GM03348 (cell line): ENCODE measurements at regions not wholly inside any gene's neighbourhood (a gene's known extent, or its start where the extent isn't known, plus 50 kb on each side); places are given as distances from the start of the nearest gene placed in this dataset.
"Not testable (repeated sequence)": the region's sequence is repeated elsewhere in the genome, so short reads cannot be mapped to it uniquely, and the experiment has no call there.

Experiments used
- DNase-seq: peaks from one replicate; pipeline ENCODE4 v3.0.0; 2012; ENCODE audit warnings: low spot score

DNA sequence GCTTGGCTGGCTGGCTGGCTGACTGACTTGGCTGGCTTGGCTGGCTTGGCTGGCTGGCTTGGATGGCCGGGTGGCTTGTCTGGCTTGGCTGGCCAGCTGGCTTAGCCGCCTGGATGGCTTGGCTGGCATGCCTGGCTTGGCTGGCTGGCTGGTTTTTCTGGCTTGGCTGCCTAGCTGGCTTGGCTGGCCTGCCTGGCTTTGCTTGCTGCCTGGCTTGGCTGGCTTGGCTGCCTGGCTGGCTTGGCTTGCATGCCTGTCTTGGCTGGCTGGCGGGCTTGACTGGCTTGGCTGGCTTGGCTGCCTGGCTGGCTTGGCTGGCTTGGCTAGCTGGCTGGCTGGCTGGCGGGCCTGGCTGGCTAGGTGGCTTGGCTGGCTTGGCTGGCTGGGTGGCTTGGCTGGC lies 2830.5 kb downstream of the RPIA start:
- DNase-seq, result not testable (repeated sequence)

- DNase-seq, result not testable (repeated sequence)
These were observed 2831.4 kb downstream of the RPIA start for GRCh38 chr2:91522877-91523276.

GRCh38 chr2:91523751-91524150 lies 2832.3 kb downstream of the RPIA start:
- not testable (repeated sequence) for DNase-seq

DNA sequence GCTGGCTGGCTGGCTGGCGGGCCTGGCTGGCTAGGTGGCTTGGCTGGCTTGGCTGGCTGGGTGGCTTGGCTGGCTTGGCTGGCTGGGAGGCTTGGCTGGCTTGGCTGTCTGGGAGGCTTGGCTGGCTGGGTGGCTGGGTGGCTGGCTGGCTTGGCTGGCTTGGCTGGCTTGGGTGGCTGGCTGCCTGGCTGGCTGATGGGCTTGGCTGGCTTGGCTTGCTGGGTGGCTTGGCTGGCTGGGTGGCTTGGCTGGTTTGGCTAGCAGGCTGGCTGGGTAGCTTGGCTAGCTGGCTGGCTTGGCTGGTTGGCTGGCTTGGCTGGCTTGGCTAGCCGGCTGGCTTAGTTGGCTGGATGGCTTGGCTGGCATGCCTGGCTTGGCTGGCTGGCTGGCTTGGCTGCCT lies 2834.1 kb downstream of the RPIA start:
- DNase-seq, result not testable (repeated sequence)

DNA sequence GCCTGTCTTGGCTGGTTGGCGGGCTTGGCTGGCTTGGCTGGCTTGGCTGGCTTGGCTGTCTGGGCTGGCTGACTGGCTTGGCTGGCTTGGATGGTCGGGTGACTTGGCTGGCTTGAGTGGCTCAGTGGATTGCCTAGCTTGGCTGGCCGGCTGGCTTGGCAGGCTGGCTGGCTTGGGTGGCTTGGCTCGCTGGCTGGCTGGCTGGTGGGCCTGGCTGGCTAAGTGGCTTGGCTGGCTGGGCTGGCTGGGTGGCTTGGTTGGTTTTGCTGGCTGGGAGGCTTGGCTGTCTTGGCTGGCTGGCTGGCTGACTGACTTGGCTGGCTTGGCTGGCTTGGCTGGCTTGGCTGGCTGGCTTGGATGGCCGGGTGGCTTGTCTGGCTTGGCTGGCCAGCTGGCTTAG lies 2834.6 kb downstream of the RPIA start:
- DNase-seq, result not testable (repeated sequence)

GRCh38 chr2:91527056-91527455 lies 2835.6 kb downstream of the RPIA start:
- DNase-seq, result not testable (repeated sequence)

- not testable (repeated sequence) for DNase-seq
These were observed 2836.1 kb downstream of the RPIA start for GRCh38 chr2:91527491-91528031.

GRCh38 chr2:91528361-91528760 lies 2836.9 kb downstream of the RPIA start:
- not testable (repeated sequence) for DNase-seq

GRCh38 chr2:91536109-91536508 lies 2844.6 kb downstream of the RPIA start:
- DNase-seq, result not testable (repeated sequence)

DNA sequence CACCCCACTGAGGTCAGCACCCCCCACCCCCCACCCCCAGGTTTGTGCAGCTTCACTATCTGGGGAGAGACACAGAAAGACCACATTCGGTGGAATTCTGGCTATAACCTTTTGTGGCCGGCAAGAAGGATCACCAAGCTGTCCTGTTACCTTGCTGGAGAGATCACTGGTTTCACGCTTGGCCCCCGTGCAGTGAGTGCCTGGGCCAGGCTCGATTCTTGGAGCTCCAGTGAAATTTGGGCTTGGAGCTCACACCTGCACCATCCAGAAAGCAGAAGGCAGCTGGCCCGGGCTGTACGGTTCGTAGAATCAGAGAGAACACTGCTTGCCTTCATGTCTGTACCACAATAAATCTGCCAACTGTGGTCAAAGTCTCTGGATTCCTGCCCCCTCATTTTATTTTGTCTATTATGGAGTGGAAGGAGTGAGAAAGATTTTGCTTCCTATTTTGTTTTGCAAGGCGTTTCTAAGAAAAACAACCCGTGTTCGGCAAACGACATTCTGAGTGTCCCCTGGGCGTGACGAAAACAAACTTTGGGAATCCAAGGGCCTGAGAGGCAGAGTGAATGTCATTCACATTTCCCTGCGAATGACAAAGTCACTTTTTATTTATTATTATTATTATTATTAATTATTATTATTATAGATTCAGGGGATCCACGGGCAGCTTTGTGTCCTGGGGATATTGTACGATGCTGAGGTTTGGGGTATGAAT lies 2845.2 kb downstream of the RPIA start:
- not testable (repeated sequence) for DNase-seq

- DNase-seq, result not testable (repeated sequence)
These were observed 2857.8 kb downstream of the RPIA start for GRCh38 chr2:91549316-91549715.

DNA sequence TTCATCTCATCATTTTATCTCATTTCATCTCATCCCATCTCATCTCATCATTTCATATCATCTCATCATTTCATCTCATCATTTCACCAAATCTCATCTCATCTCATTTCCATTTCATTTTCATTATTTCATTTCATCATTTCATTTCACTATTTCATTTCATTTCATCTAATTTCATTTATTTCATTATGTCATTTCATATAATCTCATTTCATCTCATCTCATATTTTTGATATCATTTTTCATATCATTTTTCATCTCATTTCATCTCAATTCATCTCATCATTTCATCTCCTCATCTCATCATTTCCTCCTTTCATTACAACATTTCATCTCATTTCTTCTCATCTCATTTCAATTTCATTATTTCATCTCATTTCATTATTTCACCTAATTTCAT lies 2866.8 kb downstream of the RPIA start:
- DNase-seq, result not testable (repeated sequence)

GRCh38 chr2:91559269-91559668 lies 2867.8 kb downstream of the RPIA start:
- DNase-seq, result not testable (repeated sequence)

DNA sequence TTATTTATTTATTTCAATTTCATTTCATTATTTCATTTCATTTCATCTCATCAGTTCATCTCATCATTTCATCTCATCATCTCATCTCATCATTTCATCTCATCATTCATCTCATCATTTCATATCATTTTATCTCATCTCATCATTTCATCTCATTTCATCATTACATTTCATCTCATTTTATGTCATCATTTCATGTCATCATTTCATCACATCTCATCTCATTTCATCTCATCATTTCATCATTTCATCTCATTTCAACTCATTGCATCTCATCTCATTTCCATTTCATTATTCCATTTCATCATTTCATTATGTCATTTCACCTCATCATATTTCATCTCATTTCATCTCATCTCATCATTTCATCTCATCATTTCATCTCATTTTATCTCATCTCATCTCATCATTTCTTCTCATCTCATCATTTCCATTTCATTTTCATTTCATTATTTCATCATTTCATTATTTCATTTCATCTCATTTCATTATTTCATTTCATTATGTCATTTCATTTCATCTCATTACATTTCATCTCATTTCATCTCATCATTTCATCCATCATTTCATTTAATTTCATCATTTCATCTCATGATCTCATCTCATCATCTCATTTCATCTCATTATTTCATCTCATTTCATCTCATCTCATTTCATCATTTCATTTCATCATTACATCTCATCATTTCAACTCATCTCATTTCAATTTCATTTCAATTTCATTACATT lies 2868.6 kb downstream of the RPIA start:
- not testable (repeated sequence) for DNase-seq

GRCh38 chr2:91562184-91562583 lies 2870.7 kb downstream of the RPIA start:
- DNase-seq, result not testable (repeated sequence)

GRCh38 chr2:91564700-91565099 lies 2873.2 kb downstream of the RPIA start:
- not testable (repeated sequence) for DNase-seq

DNA sequence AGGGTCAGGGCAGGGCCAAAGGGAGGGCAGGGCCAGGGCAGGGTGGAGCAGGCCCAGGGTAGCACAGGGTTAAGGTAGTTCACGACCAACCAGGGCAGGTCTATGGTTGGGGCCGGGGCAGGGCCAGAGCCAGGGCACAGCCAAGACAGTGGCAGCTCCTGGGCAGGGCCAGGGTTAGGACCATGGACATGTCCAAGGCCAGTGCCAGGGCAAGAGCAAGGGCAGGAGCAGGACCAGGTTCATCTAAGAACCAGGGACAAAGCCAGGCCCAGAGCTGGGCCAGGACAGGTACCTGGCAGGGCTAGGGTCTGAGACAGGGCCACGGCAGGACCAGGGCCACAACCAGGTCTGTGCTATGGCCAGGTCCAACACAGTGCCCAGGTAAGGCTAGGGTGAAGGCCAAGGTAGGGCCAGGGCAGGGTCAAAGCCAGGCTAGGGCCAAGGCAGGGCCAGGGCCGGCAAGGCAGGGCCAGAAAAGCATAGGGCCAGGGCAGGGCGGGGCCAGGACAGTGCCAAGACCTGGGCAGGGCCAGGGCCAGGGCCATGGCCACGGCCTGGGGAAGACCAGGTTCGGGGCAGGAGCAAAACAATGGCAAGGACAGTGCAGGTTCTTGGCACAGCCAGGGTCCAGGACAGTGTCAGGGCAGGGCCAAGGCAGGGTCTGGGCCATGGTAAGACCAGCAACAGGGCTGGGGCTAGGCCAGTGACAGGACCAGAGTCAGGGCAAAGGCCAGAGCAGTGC lies 2874.4 kb downstream of the RPIA start:
- not testable (repeated sequence) for DNase-seq

DNA sequence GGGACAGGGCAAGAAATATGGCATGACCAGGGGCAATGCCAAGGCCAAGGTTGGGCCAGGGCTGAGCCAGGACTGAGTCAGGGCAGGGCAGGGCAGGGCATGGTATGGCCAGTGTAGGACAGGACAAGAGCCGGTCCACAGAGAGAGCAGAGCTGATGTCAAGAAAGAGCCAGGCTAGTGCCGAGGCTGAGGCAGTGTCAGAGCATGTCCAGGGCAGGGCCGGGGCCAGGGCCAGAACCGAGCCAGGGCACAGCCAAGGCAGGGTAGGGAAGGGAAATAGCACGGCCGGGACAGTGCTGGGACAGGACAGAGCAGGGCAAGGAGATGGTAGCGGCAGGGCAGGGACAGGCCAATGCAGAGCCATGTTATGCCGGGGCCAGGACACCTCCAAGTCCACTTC lies 2875.1 kb downstream of the RPIA start:
- not testable (repeated sequence) for DNase-seq

- not testable (repeated sequence) for DNase-seq
These were observed 2876.3 kb downstream of the RPIA start for GRCh38 chr2:91567546-91568335.

- DNase-seq, result not testable (repeated sequence)
These were observed 2877.2 kb downstream of the RPIA start for GRCh38 chr2:91568391-91569338.
